Fibroblast of skin of right biceps (primary cell): ENCODE measurements at regions not wholly inside any gene's neighbourhood (a gene's known extent, or its start where the extent isn't known, plus 50 kb on each side); places are given as distances from the start of the nearest gene placed in this dataset.
"Not testable (repeated sequence)": the region's sequence is repeated elsewhere in the genome, so short reads cannot be mapped to it uniquely, and the experiment has no call there.

Experiments used
- DNase-seq: peaks from one replicate; pipeline ENCODE4 v3.0.0-alpha.2; 2013

DNA sequence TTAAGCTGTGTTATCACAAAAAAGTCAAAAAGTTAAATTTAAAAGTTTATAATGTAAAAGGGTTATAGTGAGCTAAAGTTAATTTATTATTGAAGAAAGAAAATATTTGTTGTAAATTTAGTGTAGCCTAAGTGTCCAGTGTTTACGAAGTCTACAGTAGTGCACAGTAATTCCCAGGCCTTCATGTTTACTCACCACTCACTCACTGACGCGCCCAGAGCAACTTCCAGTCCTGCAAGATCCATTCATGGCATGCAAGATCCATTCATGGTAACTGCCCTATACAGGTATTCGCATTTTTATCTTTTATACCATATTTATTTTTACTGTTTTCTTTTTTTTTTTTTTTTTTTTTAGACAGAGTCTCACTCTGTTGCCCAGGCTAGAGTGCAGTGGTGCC is 69.5 kb downstream of the TPRA1 start:
- DNase-seq, result no peak

DNA sequence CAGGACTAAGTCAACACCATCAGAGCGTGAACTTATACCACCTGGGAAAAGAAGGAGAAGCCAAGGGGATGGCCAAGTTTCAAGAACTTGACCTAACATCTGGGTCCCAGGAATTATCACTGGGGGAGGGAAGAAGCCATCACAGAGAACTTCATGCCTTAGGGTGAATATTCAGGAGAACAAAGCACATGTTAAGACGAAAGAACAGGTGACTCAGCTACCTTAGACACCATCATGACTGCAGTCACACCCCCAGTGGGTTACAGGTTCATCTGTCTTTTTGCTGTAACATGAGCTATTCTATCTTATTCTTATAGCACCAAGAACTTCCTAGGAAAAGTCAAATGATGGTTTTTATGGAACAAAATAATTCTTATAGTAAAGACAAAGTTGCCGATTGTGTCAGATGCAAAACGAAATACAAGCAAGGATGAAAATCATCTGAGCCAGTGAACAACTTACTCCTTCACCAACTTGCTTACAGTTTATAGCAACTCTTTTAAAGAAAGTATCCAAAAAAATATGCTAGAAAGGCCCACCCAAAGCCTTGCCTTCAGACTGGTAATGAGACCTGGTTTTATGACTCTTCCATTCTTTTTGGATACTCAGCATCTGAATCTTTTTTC is 72.0 kb downstream of the TPRA1 start:
- DNase-seq, result no peak

DNA sequence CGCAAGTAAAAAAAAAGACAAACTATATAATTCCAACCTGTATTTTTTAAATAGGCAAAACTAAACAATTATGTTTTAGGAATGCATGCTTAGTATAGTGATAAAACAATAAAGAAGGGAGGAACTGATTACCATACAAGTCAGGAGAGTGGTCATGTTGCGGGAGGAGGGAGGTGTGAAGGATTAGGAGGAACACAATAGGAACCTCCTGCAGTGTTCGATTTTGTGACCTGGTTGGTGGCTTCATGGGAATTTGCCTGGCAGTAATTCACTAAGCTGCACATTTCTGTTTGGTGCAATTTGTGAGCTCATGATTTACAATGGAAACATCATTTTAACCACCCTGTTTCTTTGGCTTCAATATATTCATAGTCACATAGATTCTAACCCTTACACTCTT is 78.3 kb downstream of the TPRA1 start:
- no peak for DNase-seq

DNA sequence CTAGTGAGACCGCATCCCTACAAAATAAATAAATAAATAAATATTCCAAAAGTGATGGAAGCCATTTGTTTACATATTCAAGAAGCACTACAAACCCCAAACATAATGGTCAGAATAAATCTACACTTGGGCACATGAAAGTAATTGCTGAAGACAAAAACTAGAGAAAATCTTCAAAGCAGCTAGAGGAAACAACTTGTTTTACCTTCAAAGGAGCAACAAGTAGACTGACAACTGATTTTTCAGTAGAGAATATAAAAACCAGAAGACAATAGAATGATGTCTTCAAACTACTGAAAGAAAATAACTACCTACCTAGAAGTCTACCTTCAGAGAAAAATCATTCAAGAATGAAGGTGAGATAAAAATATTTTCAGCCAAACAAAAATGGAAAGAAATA is 89.4 kb downstream of the TPRA1 start:
- no peak for DNase-seq

DNA sequence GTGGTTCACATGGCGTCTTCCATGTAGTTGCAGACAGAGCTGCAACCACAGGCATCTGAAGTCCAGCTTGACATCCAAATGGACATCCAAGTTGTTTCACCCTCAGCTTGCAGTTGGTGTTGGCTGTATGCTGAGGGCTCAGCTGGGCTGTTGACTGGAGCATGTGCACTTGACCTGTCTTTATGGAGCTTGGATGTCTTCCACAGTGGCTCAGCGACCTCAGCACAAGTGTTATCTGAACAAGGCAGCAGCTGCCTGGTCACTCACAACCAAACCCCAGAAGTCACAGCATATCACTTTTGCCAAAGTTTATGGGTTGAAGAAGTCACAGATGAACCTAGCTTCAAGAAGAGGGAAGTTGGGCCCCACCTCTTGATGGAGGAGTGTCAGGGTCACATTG is 92.9 kb downstream of the TPRA1 start:
- DNase-seq, result no peak

DNA sequence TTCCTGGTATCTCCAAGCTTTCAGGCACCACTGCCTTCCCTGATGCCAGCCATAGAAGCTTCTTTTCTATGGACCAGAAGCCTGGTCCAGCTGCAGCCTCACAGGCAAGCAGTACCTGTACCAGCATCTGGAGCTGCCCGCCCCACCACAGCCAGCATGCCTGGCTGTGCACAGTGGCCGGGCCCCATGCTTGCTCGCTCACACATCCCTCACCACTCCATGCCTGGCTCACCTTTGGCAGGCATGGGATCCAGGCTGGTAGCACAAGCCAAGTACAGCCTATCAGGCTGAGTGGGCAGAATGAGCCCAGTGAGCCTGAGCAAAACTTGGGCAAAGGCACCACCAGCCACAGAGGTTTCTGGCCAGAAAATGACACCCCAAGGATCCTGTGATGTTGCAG is 93.4 kb downstream of the TPRA1 start:
- no peak for DNase-seq

DNA sequence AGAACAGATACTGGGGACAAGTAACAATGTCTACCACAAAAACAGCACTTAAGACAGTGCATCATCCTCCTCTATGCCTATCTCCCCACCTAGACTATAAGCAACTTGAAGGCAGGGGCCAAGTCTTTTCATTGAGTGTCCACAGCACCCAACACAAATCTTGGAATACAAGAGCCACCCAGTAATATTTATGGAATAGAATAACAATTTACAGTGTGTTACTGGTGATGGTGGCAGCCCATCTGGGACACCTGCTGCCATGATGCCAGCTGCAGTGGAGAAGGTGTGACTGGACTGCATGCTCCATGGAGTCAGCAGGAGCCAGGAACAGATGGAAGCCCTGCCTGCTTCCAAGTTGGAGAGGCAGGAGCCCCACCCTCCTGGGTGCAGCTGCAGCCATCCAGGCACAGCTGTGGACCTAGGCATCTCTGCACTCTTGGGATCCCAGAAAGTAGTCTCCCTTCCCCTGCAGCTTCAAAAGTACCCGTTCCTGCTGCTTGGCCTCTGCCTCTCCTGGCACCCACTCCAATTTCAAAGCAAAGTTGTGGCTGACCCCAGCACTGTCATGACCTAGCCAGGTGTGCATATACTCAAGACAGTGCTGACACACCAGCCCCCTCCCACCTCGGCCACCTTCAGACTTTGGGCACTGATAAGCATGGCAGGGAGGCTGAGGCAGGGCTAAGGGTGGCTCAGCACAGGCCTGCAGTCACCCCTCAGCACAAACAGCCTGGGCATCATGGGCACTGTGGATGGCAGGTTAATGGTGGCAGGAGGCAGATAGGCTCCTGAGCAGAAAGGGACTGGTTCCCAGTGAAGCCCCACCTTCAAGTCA is 94.5 kb downstream of the TPRA1 start:
- no peak for DNase-seq

DNA sequence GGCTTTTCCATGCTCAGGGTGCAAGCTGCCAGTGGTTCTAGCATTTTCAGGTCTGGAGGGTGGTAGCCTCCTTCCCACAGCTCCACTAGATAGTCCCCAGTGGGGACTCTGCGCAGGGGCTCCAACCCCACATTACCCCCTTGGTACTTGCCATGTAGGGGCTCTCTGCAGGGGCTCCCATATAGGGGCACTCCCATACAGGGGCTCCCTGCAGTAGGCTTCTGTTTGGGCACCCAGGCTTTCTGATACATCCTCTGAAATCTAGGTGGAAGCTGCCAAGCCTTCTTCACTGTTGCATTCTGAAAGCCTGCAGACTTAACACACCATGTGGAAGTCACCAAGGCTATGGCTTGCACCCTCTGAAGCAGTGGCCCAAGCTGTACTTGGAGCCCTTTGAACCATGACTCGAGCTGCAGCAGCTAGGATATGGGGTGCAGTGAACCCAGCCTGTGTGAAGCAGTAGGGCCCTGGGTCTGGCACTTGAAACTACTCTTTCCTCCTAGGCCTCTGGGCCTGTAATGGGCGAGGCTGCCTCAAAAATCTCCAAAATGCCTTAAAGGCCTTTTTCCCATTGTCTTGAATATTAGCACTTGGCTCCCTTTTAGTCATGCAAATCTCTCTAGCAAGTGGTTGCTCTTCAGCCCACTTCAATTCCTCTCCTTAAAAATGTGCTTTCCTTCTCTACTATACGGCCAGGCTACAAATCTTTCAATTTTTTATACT is 96.4 kb downstream of the TPRA1 start:
- no peak for DNase-seq

DNA sequence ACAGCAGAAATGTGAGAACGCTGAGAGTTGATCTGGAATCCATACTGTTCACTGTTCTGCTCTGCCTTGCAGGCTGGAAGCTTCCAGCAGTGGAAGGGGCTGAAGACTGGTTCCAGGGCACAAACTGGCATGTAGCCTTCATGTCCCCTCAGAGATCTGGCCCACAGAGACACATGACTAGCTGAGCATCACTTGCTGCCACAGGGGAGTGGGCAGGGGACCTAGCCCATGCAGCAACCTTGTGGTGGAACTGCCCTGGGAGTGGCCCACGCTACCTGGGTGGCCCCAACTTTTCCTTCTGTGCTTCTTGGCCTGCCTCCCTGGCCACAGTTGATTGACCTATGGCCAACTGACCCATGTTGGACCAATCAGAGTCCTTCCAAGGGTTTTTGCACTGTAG is 98.1 kb downstream of the TPRA1 start:
- no peak for DNase-seq

DNA sequence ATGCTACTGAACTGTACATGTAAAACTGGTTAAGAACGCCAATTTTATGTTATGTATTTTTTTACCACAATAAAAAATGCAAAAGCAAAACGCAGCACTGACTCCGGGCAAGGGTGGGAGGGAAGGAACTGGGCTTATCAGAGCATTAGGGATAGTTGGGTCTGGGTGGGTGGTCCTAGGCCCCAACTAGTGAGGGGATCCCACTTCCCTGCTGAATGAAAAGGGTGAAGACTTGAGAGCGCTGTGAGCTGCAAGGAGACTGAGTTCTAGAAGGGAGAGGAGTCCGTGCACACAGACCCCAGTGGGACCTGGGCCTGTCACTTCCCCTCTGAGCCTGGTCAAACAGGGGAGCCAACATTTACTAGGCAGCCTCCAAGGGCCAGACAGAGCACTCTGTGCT is 98.6 kb downstream of the TPRA1 start:
- no peak for DNase-seq

DNA sequence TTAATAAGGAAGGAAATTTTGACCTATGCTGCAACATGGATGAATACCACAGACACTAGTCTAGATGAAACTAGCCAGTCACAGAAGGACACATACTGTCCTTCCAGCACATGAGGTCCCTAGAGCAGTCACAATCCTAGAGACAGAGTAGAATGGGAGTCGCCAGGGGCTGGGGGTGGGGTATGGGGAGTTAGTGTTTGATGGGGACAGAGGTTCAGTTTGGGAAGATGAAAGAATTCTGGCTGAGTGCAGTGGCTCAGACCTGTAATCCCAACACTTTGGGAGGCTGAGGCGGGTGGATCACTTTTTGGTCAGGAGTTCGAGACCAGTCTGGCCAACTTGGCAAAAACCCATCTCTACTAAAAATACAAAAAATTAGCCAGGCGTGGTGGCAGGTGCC is 99.2 kb downstream of the TPRA1 start:
- no peak for DNase-seq

DNA sequence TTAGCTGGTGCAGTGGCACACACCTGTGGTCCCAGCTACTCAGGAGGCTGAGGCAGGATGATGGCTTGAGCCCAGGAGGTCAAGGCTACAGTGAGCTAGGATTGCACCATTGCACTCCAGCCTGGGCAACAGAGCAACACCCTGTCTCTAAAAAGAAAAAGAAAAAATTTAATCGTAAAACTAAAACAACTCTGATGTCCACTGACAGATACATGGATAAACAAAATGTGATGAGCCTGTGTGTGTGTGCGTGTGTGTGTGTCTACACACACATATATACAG is 99.6 kb downstream of the TPRA1 start:
- not testable (repeated sequence) for DNase-seq

DNA sequence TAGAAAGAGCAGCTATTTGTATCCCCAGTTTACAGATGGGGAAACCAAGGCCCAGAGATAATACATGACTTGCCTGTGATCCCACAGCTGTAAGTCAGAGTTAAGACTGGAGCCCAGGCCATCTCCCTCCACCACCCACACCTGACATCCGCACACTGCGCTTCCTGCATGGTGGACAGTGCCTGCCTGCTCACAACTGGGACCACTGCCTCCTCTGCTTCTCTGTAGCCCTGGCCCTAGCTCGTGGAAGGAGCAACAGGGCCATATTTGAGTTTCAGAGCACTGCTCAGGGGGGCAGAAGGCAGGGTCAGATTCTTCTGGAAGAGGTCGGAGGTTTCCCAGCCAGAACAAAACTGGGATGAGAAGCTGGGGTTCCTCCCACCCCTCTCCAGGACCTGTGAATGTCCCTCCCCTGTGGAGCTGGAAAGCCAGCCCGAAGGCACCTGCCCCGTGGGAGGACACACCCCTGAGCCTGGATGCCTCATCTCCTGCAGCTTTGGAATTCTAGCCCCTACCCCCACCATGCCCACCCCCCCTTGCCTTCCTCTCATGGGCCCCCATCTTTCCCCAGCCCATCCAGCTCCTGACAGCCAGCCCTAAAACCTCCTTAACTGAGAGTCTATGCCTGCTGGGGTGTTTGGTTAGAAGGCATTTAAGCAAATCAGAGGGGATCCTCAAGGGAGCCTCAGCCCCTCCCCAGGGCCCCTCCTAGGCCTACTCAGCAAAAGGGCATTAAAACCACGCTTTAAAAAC is 100.1 kb downstream of the TPRA1 start:
- no peak for DNase-seq

DNA sequence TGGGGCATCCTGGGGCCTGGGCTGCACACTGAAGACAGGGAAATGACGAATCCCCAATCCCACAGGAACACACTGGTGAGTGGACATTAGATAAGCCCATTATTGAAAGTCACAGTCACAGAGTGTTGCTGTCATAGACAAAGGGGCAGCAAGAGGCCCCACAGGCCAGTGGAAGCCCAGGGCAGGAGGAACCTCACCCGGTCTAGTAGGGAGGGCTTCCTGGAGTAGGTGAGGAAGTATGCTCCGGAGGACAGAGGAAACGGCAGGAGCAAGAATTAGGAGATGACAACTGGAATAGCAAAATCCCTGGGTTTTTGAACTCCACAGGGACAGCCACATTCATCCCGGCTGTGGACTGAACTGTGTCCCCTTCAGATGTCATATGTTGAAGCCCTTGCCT is 101.2 kb downstream of the TPRA1 start:
- no peak for DNase-seq

DNA sequence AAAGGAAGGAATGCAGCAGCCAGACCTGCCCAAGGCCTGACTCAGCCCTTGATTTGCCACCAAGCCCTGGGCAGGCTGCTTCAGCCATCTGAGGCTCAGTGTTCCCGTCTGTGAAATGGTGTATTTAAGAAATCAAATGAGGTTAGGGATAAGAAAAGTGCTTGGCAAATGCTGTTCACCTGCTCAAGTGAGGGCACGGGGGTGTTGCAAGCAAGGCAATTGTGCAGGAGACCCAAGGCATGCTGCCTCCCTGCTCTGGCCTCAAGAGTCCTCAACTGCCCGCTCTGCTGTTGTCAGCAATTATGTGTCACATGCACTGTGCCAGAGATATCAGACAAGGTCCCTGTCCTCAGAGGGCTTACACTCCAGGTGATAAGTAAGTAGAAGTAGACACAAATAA is 101.8 kb downstream of the TPRA1 start:
- DNase-seq, result no peak

DNA sequence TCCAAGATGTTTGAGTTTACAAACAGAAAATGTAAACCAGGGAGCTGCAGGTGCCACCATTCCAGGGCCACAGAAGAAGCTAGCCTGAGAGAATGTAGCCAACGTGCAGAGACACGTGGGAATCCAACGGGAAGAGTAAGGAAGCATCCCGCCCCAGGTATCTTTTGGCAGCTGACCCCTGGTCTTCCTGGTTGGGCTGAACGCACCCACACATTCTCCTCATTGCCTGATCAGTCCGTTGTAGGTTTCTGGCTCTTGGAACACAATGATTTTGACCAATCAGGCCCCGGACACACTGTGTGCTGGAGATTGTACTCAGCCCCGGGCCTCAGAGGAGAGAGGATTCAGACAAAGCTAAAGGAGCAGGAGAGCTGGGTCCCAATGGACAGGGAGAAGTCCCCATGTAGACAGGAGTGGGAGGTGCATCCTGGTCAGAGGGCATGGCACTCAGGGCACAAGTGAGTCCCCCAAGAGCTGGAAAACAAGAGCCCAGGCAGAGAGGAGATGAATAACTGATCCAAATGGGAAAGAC is 102.3 kb downstream of the TPRA1 start:
- DNase-seq, result no peak

DNA sequence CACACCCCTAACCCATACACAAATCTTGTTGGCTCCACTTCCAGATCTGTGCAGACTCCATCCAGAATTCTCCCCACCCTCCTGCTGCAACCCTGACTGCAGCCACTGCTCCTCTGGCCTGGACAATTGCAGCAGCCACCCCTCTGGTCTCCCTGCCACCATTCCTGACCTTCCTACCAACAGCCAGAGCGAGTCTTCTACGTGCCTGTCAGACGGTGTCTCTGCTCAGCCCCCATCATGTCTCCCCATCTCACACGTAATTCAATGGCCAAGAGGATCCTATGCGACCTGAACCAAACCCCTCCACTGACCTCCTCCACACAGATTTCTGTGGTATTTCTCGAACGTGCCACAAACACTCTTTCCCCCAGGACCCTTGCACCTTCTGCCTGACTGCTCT is 103.3 kb downstream of the TPRA1 start:
- no peak for DNase-seq

DNA sequence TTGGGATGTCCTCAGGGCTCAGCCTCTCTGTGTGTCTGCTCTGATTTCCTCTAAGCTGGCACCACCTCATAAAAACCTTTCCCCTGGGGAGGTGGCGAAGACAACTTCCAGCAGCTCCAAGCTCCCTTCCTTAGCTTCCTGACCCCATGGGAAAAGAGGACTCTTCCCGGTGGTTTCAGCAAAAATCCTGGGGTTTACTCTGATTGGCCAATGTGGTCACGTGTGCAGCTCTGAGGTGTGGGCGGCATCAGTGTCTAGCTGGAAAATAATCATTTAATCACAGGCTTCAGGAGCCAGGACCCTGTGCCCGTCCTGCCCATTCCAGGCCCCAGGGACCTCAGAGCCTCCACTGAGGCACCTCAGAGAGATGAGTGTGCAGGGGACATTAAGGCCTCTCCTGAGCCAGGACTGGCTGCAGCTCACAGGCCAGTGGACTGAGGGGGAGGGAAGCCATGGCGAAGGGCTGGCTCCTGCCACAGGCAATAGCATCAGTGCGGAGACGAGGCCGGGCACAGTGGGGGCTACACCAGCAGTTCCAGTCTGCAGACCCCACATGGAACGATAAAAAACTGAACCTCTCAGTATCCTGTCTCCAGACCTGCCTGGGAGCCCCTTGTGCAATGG is 104.1 kb downstream of the TPRA1 start:
- no peak for DNase-seq

DNA sequence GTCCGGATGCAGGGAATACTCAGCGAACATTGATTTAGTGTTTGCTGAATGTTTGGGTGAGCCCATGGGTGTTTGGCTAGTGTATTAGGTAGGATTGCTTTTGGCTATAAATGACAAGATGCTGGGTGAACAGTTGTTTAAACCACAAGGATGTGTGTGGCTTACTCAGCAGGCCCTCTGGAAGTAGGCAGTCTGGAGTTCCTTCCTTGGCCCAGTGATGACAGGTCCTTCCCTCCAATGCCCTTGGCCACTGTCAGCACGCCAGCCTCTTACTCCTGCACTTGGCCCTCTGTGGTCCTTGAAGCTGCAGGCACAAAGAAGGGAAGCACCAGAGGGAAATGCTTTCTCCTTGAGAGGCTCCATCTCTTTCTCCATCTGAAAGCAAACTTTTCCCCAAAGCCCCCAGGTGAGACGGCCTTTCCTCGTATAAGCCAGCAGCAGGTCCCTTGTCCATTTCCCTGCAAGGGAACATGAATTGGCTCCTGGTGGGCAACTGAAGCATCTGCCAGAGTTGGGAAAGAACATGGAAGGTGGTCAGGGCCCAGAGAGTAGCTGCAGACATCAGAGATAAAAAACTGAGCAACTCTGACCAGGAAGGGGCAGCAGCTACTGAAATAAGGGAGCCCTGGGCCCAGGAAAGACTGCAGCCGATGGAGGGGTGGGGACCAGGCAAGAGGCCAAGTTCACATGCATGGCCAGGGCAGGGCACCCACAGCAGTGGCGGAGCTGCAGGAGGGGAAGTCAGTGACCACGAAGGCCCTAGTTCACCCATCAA is 105.0 kb downstream of the TPRA1 start:
- DNase-seq, result no peak

DNA sequence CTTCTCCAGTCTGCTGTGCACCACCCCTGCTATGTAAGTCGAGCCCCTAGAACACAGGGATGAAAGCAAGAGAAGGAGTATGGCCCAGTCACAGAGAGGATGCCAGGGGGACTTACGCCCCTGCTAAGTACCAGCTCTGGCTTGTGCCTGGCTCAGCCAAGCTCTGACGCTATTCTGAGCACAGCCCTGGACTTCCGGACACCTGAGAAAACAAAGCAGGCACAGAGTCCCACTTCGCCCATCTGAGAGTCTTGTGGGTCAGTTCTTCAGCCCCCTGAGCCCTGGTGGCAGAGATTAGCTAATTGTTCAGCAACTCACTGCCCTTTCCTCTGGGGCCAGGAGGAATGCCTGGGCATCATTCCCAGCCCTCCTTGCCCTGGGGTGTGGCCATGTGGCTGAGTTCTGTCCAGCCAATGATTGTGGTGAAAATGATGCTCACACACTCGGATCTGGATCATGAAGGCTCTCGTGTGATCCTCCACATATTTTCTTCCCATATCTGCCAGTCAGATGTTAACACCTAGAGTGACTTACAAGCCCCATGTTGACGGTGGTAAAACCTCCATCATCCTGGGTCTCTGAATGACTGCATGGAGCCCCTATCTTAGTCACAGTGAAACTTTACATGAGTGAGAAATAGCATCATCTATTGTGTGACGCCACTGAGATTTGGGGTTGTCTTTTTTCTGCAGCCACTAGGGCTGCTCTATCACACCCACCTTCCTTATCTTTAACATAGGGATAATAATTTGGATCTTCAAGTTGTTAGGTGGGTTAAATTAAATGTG is 105.7 kb downstream of the TPRA1 start:
- no peak for DNase-seq

DNA sequence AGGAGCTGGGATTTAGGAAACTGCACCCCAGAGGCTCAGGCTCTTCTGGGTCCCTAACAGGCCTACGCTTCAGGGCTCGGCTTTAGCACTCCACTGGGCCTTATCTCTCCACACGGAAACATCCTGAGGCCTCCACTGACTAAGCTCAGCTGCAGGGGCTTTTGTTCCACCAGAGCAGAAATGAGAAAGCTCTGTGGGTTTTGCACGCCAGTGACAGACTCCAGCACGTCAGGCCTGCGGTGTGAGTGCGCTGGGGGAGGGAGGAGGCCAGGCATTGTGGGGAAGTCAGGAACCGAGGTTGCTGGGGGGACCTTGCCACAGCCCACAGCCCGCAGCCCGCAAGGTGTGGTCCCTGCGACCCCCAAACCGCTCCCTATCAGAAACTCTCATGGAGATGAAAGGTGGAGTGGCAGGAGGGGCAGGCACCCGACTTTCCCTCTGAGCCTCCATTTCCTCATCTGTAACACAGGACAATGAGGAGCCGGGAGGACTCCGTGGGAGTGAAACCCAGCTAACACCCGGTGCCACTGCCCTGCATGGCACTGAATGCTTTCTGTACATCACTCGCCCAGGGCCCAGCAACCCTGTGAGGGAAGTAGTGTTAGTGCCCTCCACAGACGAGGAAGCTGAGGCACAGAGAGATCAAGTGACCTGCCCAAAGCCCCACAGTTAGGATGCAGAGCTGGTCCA is 106.5 kb downstream of the TPRA1 start:
- DNase-seq, result no peak
